PC-9 (cell line): ENCODE measurements at regions not wholly inside any gene's neighbourhood (a gene's known extent, or its start where the extent isn't known, plus 50 kb on each side); places are given as distances from the start of the nearest gene placed in this dataset.

Experiments used
- BruUV-seq: library from RNA; stranded (reverse); fragments of 400-500 nt; replicated peaks from 2 replicates; lab custom pipeline; 2021; lab: Mats Ljungman, UMichigan
- CTCF ChIA-PET: fragments of 300-600 bp; sonication (Branson Sonifier 250); formaldehyde crosslinking; loops from one replicate; lab custom pipeline; 2022; ENCODE audit warnings: antibody characterized with exemption; lab: Charles Lee
- POLR2A ChIA-PET: fragments of 300-600 bp; sonication (Branson Sonifier 250); formaldehyde crosslinking; loops from one replicate; lab custom pipeline; 2022; ENCODE audit warnings: antibody characterized with exemption; ENCODE audit not compliant: unreplicated experiment; lab: Charles Lee
- DNase-seq, 2 experiments: peaks; one replicate each; pipeline versions ENCODE4 v3.0.0 to v3.0.0-alpha.2; 2015 to 2022; ENCODE audit warnings: mixed read lengths in 1 of 2
- H2AFZ ChIP-seq: fragments of 200-600 bp; sonication (generic); 2 replicates; pipeline ENCODE4 v1.8.1; 2017; ENCODE audit warnings: antibody characterized with exemption
- H3F3A ChIP-seq: fragments of 200-600 bp; sonication (generic); 2 replicates; pipeline ENCODE4 v1.8.1; 2017; ENCODE audit warnings: antibody characterized with exemption, mild to moderate bottlenecking, low read depth; ENCODE audit not compliant: insufficient read depth
- H3K27ac ChIP-seq: fragments of 200-600 bp; sonication (generic); 2 replicates; pipeline ENCODE4 v1.6.1; 2016; ENCODE audit warnings: mixed run types
- H3K27me3 ChIP-seq: fragments of 200-600 bp; sonication (generic); 2 replicates; pipeline ENCODE4 v1.6.1; 2016; ENCODE audit warnings: low read depth, mixed run types; ENCODE audit not compliant: insufficient read depth
- H3K36me3 ChIP-seq: fragments of 200-600 bp; sonication (generic); 2 replicates; pipeline ENCODE4 v1.6.1; 2016; ENCODE audit warnings: low read depth, mixed run types
- H3K4me1 ChIP-seq: fragments of 200-600 bp; sonication (generic); replicated peaks from 2 replicates; pipeline ENCODE4 v1.6.1; 2016; ENCODE audit warnings: mixed run types; ENCODE audit not compliant: insufficient read depth
- H3K4me2 ChIP-seq: fragments of 200-600 bp; sonication (generic); 2 replicates; pipeline ENCODE4 v1.6.1; 2017; ENCODE audit warnings: mixed run types
- H3K4me3 ChIP-seq: fragments of 200-600 bp; sonication (generic); 2 replicates; pipeline ENCODE4 v1.6.1; 2016; ENCODE audit warnings: mixed run types
- H3K79me2 ChIP-seq: fragments of 200-600 bp; sonication (generic); 2 replicates; pipeline ENCODE4 v1.6.1; 2017; ENCODE audit warnings: low read depth, mixed run types
- H3K9me2 ChIP-seq: fragments of 200-600 bp; sonication (generic); 2 replicates; pipeline ENCODE4 v1.8.1; 2017; ENCODE audit warnings: mild to moderate bottlenecking; ENCODE audit not compliant: insufficient read depth
- H3K9me3 ChIP-seq: fragments of 200-600 bp; sonication (generic); 2 replicates; pipeline ENCODE4 v1.8.1; 2016; ENCODE audit warnings: low read depth; ENCODE audit not compliant: insufficient read depth
- H4K20me1 ChIP-seq: fragments of 200-600 bp; sonication (generic); 2 replicates; pipeline ENCODE4 v1.8.1; 2017; ENCODE audit not compliant: insufficient read depth
- CTCF ChIP-seq: fragments of 200-600 bp; sonication (generic); conservative IDR thresholded peaks from 2 replicates; pipeline ENCODE4 v1.6.1; 2017; ENCODE audit warnings: mixed run types, antibody characterized with exemption, mild to moderate bottlenecking, moderate library complexity
- EZH2 ChIP-seq: fragments of 200-600 bp; sonication (generic); IDR thresholded peaks from 2 replicates; pipeline ENCODE4 v1.8.0; 2017; ENCODE audit warnings: antibody characterized with exemption, low read depth
- intact Hi-C: fragments of 100-400 bp; cut with micrococcal nuclease; formaldehyde crosslinking; loops from one replicate; pipeline ENCODE4 v1.10.0; 2022; ENCODE audit not compliant: unreplicated experiment

GRCh38 chr7:35329026-35329425 lies 75.1 kb upstream of the TBX20 start:
- intact Hi-C loops: no loop called here
- Histone ChIP-seq H3F3A (no peaks in the 10 kb centered on the region), H4K20me1 (no peaks in the 10 kb centered on the region), H3K4me1 (no peaks in the 10 kb centered on the region), H3K79me2 (no peaks in the 10 kb centered on the region), H2AFZ (no peak overlapping the region), H3K27me3 (no peaks in the 10 kb centered on the region), H3K4me2 (no peak overlapping the region), H3K9me2 (no peaks in the 10 kb centered on the region), H3K9me3 (0 out of 2 replicates have a peak, but pooled peaks cover under 1% of the 10 kb centered on the region), H3K4me3 (no peak overlapping the region), H3K36me3 (no peaks in the 10 kb centered on the region), H3K27ac (no peak overlapping the region)
- CTCF ChIA-PET: no interaction called here
- BruUV-seq: no TSS peak
- POLR2A ChIA-PET: no interaction called here
- TF ChIP-seq CTCF: no peak
- no peak for TF ChIP-seq EZH2
- DNase-seq: no peak

- intact Hi-C loops: no loop called here
- H3K4me2 ChIP-seq: no peak overlapping the region
- no peaks in the 10 kb centered on the region for H3K79me2 ChIP-seq
- H3K9me2 ChIP-seq: no peaks in the 10 kb centered on the region
- TF ChIP-seq EZH2 (no peak), CTCF (no peak)
- H3K36me3 ChIP-seq: no peaks in the 10 kb centered on the region
- H3F3A ChIP-seq: no peaks in the 10 kb centered on the region
- ChIA-PET POLR2A (no interaction called here), CTCF (no interaction called here)
- H4K20me1 ChIP-seq: no peaks in the 10 kb centered on the region
- H2AFZ ChIP-seq: no peak overlapping the region
- H3K4me1 ChIP-seq: no peaks in the 10 kb centered on the region
- 0 out of 2 replicates have a peak, but pooled peaks cover 6% of the 10 kb centered on the region for H3K9me3 ChIP-seq
- BruUV-seq: no TSS peak
- no peaks in the 10 kb centered on the region for H3K27me3 ChIP-seq
- no peak overlapping the region for H3K27ac ChIP-seq
- H3K4me3 ChIP-seq: no peak overlapping the region
- no peak for DNase-seq
Measured at GRCh38 chr7:35319606-35320005, 65.7 kb upstream of the TBX20 start.

GRCh38 chr7:35316549-35316948 lies 62.6 kb upstream of the TBX20 start:
- TF ChIP-seq EZH2: no peak
- no peak for TF ChIP-seq CTCF
- no peaks in the 10 kb centered on the region for H3K9me3 ChIP-seq
- BruUV-seq: no TSS peak
- no peak overlapping the region for H3K27ac ChIP-seq
- no peak overlapping the region for H2AFZ ChIP-seq
- no peaks in the 10 kb centered on the region for H3K79me2 ChIP-seq
- no peaks in the 10 kb centered on the region for H3K27me3 ChIP-seq
- H3F3A ChIP-seq: no peaks in the 10 kb centered on the region
- POLR2A ChIA-PET: no interaction called here
- H4K20me1 ChIP-seq: no peaks in the 10 kb centered on the region
- intact Hi-C loops: no loop called here
- no peak overlapping the region for H3K4me3 ChIP-seq
- no peak overlapping the region for H3K4me2 ChIP-seq
- no peaks in the 10 kb centered on the region for H3K36me3 ChIP-seq
- H3K4me1 ChIP-seq: no peaks in the 10 kb centered on the region
- DNase-seq: no peak
- CTCF ChIA-PET: no interaction called here
- H3K9me2 ChIP-seq: no peaks in the 10 kb centered on the region
